OCI-M1 (cell line): ENCODE measurements at regions not wholly inside any gene's neighbourhood (a gene's known extent, or its start where the extent isn't known, plus 50 kb on each side); places are given as distances from the start of the nearest gene placed in this dataset.
"Not testable (repeated sequence)": the region's sequence is repeated elsewhere in the genome, so short reads cannot be mapped to it uniquely, and the experiment has no call there.

Experiments used
- DNase-seq: peaks from one replicate; lab custom pipeline; 2025; lab: John Stamatoyannopoulos, UW

- DNase-seq = no peak
These were observed 51.1 kb upstream of the JADE1 start for GRCh38 chr4:128758314-128758922.

DNA sequence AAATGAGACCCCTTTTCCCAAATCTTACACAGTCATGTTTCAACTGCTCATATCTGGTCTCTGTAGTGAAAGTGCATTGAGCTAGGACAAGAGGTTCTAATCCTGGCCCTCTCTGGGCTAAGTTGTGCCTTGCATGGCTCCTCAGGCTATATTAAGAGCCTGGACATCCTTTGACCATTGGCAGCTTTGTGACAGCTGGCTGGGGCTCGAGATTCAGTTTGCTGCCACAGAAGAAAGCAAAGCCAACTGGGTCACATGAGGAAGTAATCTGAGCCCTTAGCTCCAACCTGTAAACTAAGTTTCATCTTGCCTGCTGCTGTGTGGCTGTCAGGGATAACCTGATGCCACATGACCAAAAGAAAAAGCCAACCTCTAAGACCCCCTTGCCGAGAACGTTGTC lies 51.8 kb upstream of the JADE1 start:
- peak; percentile 23 for DNase-seq

GRCh38 chr4:128751354-128751753 lies 58.1 kb upstream of the JADE1 start:
- DNase-seq = peak; percentile 56

DNA sequence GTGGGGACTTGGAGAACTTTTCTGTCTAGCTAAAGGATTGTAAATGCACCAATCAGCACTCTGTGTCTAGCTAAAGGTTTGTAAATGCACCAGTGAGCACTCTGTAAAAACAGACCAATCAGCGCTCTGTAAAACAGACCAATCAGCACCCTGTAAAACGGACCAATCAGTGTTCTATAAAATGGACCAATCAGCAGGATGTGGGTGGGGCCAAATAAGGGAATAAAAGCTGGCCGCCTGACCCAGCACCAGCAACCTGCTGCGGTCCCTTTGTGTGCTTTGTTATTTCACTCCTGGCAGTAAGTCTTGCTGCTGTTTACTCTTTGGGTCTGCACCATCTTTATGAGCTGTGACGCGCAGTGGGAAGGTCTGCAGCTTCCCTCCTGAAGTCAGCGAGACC lies 67.8 kb upstream of the JADE1 start:
- not testable (repeated sequence) for DNase-seq

DNA sequence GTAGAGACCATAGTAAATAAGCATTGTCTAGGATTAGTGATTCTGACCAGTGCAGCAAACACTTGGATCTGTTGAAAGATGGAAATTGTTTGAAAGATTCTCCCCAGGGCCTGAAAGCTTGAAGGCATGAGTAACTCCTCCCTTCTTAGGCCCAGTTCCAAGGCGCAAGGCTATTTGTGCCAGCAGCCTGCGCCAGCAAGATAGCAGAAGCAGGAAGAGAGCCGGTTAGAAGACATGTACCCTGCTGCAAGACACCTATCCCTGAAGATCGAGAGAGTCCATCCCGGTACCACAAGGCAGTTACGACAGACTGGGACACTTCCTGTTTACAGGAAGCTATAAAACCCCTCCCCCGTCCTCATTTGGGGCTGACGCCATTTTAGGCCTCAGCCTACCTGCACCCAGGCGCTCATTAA lies 72.4 kb upstream of the JADE1 start:
- DNase-seq = no peak

GRCh38 chr4:128735714-128736113 lies 73.8 kb upstream of the JADE1 start:
- no peak for DNase-seq

DNA sequence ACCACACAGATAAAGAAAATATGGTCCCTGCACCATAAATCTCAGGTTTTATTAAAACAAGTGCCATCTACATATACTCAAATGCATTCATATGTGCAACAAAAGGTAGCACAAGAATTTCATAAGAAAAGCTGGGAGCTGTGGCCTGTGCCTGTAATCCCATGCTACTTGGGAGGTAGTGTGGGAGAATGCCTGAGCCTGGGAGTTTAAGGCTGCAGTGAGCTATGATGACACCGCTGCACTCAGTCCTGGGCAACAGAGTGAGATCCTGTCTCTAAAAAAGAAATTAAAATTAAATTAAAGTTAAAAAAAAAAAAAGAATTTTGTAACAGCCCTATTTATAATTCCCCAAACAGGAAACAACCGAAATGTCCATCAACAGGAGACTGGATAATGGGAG lies 81.3 kb upstream of the JADE1 start:
- DNase-seq = no peak

DNA sequence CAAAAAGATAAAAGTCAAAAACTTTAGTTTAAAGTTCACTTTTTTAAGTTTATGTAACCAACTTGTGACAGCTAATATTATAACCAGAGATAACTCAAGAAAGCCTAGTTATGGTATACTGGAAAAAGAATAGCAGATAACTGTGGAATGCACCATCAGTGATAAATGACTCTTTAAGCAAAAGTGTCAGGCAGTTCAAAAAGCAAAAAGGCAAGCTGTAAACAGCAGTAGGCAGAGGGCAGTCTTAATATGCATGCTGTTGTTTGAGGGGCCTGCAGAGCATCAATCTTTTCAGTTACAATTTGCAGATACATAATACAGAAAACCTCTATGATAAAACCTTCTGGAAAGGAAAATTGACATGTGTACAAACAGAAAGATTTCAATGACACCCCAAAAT lies 81.8 kb upstream of the JADE1 start:
- DNase-seq = no peak

GRCh38 chr4:128725405-128726055 lies 84.0 kb upstream of the JADE1 start:
- no peak for DNase-seq

DNA sequence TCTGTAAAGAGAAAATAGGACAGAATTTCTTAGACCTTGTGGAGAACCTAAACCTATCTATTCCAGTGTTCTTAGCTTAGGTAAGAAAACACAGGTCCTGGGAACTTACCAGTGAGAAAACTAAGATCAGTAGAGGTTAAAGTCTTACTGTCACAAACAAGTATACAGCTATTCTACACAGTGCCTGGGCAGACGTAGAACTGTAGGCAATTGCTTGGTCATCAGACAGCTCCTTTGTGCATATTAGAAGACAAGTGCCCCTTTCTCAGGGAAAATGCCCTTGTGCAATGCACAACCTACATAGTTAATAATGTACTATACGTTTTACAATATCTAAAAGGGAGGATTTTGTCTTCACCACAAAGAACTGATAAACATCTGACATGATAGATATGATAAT lies 86.6 kb upstream of the JADE1 start:
- no peak for DNase-seq

DNA sequence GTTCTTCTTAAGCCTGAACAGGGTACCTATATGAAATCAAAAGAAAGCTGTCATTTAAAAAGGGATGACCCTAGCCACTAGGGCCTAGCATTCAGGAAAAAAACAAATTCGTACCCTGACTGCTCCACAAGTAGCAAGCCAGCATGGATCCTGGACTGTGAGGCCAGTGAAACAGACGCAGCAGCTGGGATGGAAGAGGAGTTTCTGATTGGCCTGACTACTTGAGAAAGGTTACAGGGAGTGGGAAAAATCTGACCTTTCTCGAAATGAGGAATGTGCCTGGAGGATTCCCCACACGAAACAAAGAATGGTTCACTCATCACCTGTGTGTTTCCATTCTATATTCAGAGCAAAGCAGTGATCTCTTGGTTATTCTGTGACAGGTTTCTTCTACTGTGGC lies 87.6 kb upstream of the JADE1 start:
- DNase-seq = no peak

GRCh38 chr4:128720270-128720669 lies 89.2 kb upstream of the JADE1 start:
- no peak for DNase-seq

DNA sequence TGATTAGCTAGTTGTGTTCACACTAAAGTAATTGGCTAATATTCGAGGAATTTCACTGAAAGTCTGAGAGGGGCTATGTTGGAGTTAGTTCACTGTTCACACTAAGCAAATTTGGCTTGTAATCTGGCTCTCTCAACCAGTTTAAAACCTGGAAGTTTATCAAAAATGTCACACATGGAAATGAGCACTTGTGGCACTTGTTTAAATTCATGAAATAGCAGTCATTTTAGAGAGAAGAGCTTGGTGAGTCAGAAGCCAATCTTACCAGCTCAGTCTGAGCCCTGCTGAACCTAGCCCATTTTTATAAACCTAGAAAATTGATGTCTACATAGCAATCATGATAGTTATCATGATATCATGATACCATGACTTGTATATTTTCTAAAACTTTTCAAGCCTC lies 90.7 kb upstream of the JADE1 start:
- DNase-seq = no peak

GRCh38 chr4:128716338-128716737 lies 93.2 kb upstream of the JADE1 start:
- DNase-seq = no peak

- DNase-seq = no peak
These were observed 93.9 kb upstream of the JADE1 start for GRCh38 chr4:128715616-128716015.

DNA sequence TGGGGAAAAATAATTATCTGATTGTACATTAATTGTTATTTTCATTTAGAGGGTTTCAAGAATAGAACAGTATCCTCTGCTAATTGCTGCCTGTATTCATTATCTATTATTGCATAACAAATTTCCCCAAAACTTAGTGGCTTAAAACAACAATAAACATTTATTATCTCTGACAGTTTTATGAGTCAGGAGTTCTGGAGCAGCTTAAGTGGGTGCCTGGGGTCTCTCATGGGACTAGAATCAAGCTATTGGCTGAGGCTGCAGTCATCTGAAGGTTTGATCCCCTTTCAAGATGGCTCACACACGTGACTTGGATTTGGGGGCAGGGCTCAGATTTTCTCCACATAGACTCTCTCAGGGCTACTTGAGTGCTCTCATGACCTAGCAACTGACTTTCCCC lies 98.1 kb upstream of the JADE1 start:
- no peak for DNase-seq

GRCh38 chr4:128709268-128709667 lies 100.2 kb upstream of the JADE1 start:
- DNase-seq = no peak

DNA sequence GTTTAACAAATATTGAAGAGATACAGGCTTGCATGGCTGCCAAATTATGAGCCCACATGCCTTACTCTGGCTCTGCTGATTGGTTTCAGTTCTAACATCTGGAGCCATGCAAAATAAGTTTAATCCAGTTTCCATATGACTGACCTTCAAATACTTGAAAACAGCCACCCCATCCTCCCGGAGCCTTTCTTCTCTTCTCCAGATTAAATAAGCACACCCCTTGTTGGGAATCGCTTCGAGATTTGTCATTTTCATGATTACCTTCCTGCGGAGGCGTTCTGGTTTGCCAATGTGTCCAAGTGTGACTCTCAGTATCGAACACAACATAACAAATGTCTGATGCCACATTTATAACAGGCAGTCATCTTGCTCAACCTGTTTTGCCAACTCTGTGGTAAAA lies 101.6 kb upstream of the JADE1 start:
- no peak for DNase-seq

GRCh38 chr4:128703948-128704347 lies 105.6 kb upstream of the JADE1 start:
- no peak for DNase-seq

GRCh38 chr4:128700659-128701350 lies 108.7 kb upstream of the JADE1 start:
- DNase-seq = no peak

GRCh38 chr4:128698386-128698785 lies 111.1 kb upstream of the JADE1 start:
- no peak for DNase-seq

- no peak for DNase-seq
These were observed 112.2 kb upstream of the JADE1 start for GRCh38 chr4:128697323-128697722.

- DNase-seq = no peak
These were observed 119.5 kb upstream of the JADE1 start for GRCh38 chr4:128690011-128690410.
